Effector memory CD8-positive, alpha-beta T cell (primary cell): ENCODE measurements at regions not wholly inside any gene's neighbourhood (a gene's known extent, or its start where the extent isn't known, plus 50 kb on each side); places are given as distances from the start of the nearest gene placed in this dataset.
"Not testable (repeated sequence)": the region's sequence is repeated elsewhere in the genome, so short reads cannot be mapped to it uniquely, and the experiment has no call there.

Experiments used
- ATAC-seq: fragments of 150-1000 bp; cut with Tn5 transposase; replicated peaks from 2 replicates; pipeline ENCODE4 v1.10.0; 2021; ENCODE audit warnings: mild to moderate bottlenecking, moderate library complexity
- DNase-seq, 3 experiments: peaks; one replicate each; pipeline ENCODE4 v3.0.0; 2021
- H3K27ac Mint-ChIP-seq, 2 donors: one replicate each; pipeline ENCODE4 v1.8.0; 2022; ENCODE audit warnings: mild to moderate bottlenecking in 2 of 2, mixed read lengths in 2 of 2, moderate library complexity in 2 of 2
- H3K27me3 Mint-ChIP-seq, 2 donors: one replicate each; pipeline ENCODE4 v1.8.0; 2022; ENCODE audit warnings: mixed read lengths in 2 of 2
- H3K36me3 Mint-ChIP-seq: one replicate; pipeline ENCODE4 v1.8.0; 2022; ENCODE audit warnings: mild to moderate bottlenecking, moderate library complexity, mixed read lengths; ENCODE audit not compliant: insufficient read depth
- H3K4me1 Mint-ChIP-seq, 2 donors: one replicate each; pipeline ENCODE4 v1.8.0; 2022; ENCODE audit warnings: low read depth in 2 of 2, mixed read lengths in 2 of 2
- H3K4me3 Mint-ChIP-seq, 2 donors: one replicate each; pipeline ENCODE4 v1.8.0; 2022; ENCODE audit warnings: mild to moderate bottlenecking in 2 of 2, mixed read lengths in 2 of 2, moderate library complexity in 2 of 2
- H3K9me3 Mint-ChIP-seq, 2 donors: one replicate each; pipeline ENCODE4 v1.8.0; 2022; ENCODE audit warnings: mixed read lengths in 2 of 2

- Mint-ChIP-seq H3K27ac (no peak overlapping the region), H3K36me3 (peaks cover 18% of the 10 kb centered on the region), H3K4me1 (peaks cover 0 to 2% of the 10 kb centered on the region in 2 donors), H3K4me3 (no peak overlapping the region), H3K27me3 (no peaks in the 10 kb centered on the region), H3K9me3 (no peaks in the 10 kb centered on the region)
- peak; percentile 73 for ATAC-seq
- peak; percentile 74 to 78 (median 77) for DNase-seq
These were observed 77.9 kb upstream of the PWP1 start for GRCh38 chr12:107607464-107608392.

GRCh38 chr12:107608779-107609178, 76.8 kb upstream of the PWP1 start:
- DNase-seq, H3K27me3 Mint-ChIP-seq, H3K9me3 Mint-ChIP-seq, H3K4me3 Mint-ChIP-seq, H3K4me1 Mint-ChIP-seq, ATAC-seq: not testable (repeated sequence)
- Mint-ChIP-seq H3K36me3 (peaks cover 18% of the 10 kb centered on the region), H3K27ac (peak overlapping the region in 1 of 2 donors; percentile 2)

DNA sequence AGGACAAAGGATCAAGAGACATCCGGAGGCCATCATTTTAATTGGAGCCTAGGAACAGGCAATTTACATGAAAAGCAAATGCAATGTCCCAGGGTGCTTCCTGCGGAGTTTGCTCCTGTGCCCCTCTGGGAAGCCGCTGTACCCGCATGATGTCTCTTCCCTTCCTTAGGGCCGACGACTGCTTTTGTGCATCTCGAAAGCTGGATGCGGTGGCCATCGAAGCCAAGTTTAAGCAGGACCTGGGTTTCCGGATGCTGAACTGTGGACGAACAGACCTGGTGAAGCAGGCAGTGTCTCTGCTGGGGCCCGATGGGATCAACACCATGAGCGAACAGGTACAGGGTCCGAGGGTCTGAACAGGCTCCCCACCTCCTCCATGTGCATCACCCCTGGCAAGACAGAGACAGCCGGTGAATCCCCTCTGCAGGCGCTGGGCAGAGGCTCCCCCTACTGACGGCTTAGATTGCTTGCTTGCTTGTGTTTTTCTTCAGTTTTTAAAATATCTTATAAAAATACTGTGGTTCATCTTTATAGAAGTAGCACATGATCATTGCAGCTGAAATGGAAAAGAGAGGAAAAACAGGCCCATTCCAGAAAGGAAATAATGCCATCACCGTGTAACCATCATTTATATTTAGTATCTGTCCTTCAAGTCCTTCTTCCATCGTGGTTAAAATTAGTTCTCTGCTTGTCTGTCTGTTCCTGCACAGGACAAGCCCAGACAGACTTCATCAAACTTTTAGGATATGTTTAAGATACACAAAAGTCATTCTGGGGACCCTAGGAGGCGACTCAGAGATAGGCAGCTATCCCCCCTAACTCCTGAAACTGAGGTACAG, 75.4 kb upstream of the PWP1 start:
- no peaks in the 10 kb centered on the region for H3K9me3 Mint-ChIP-seq
- no peak overlapping the region for H3K27ac Mint-ChIP-seq
- ATAC-seq (no peak), DNase-seq (no peak)
- no peak overlapping the region for H3K4me3 Mint-ChIP-seq
- peaks cover 18% of the 10 kb centered on the region for H3K36me3 Mint-ChIP-seq
- H3K27me3 Mint-ChIP-seq: no peaks in the 10 kb centered on the region
- peaks cover 0 to 2% of the 10 kb centered on the region in 2 donors for H3K4me1 Mint-ChIP-seq

DNA sequence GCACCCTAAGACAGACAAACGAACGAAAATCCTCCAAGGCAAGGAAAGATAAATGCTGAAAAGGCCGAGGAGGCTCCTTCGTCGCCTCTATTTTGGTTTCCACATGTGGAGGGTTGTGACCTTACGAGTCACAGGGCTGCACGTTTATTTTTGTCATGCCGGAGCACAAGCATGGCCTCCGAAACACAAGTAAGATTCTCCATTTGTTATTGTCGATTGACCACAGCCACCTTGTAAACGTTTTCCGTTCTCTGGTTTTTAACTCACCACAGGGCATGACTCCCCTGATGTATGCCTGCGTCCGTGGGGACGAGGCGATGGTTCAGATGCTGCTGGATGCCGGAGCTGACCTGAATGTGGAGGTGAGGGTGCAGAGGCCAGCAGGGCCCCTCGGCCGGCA, 73.1 kb upstream of the PWP1 start:
- no peak overlapping the region for H3K27ac Mint-ChIP-seq
- H3K4me1 Mint-ChIP-seq: no peaks in the 10 kb centered on the region
- ATAC-seq (no peak), DNase-seq (no peak)
- H3K27me3 Mint-ChIP-seq: no peaks in the 10 kb centered on the region
- no peaks in the 10 kb centered on the region for H3K9me3 Mint-ChIP-seq
- H3K4me3 Mint-ChIP-seq: no peak overlapping the region
- H3K36me3 Mint-ChIP-seq: peaks cover 19% of the 10 kb centered on the region

DNA sequence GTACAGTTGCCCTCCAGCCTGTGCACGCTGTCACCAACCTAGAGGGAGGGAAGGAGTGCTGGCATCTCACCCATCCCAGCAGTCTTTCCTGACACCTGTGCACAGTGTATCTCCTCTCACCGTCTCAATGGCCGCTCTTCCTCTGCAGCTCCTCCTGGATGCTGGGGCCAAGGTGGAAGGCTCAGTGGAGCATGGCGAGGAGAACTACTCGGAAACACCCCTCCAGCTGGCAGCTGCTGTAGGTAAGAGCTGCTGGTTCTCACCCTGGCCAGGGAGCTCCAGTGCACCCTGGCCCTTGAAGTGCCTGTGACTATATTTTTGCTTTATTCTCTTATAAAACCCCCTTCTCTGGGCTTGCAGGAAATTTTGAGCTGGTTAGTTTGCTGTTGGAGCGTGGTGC, 68.7 kb upstream of the PWP1 start:
- no peak overlapping the region for H3K27ac Mint-ChIP-seq
- H3K36me3 Mint-ChIP-seq: peaks cover 9% of the 10 kb centered on the region
- DNase-seq (no peak), ATAC-seq (no peak)
- no peaks in the 10 kb centered on the region for H3K9me3 Mint-ChIP-seq
- H3K4me3 Mint-ChIP-seq: no peak overlapping the region
- peaks cover 0 to 3% of the 10 kb centered on the region in 2 donors for H3K4me1 Mint-ChIP-seq
- peaks cover 0 to 7% of the 10 kb centered on the region in 2 donors for H3K27me3 Mint-ChIP-seq

- peaks cover 9% of the 10 kb centered on the region for H3K36me3 Mint-ChIP-seq
These were observed 67.5 kb upstream of the PWP1 start for GRCh38 chr12:107618106-107618505.

DNA sequence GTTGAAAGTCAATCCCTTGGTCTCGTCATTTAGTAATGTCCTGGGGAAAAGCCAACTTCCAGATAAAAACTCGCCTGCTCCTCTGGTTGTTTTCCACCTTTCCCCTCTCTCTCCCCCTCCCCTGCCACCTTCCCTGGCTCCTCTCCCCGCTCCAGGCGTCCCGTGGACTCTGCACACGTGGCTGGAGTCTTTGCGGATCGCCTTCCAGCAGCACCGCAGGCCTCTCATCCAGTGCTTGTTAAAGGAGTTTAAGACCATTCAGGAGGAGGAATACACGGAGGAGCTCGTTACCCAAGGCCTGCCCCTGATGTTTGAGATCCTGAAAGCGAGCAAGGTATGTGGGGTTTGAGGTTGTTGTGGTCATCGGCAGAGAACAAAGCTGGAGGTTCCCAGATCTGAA, 65.8 kb upstream of the PWP1 start:
- no peaks in the 10 kb centered on the region for H3K9me3 Mint-ChIP-seq
- H3K4me3 Mint-ChIP-seq: no peak overlapping the region
- peaks cover 0 to 7% of the 10 kb centered on the region in 2 donors for H3K27me3 Mint-ChIP-seq
- peaks cover 0 to 3% of the 10 kb centered on the region in 2 donors for H3K4me1 Mint-ChIP-seq
- ATAC-seq: no peak
- DNase-seq: no peak
- no peak overlapping the region for H3K27ac Mint-ChIP-seq
- H3K36me3 Mint-ChIP-seq: peaks cover 15% of the 10 kb centered on the region

More at GRCh38 chr12:107618106-107618505, 67.5 kb upstream of the PWP1 start:
- no peaks in the 10 kb centered on the region for H3K9me3 Mint-ChIP-seq
- DNase-seq (no peak), ATAC-seq (no peak)
- peaks cover 0 to 3% of the 10 kb centered on the region in 2 donors for H3K4me1 Mint-ChIP-seq
- peaks cover 0 to 7% of the 10 kb centered on the region in 2 donors for H3K27me3 Mint-ChIP-seq
- H3K4me3 Mint-ChIP-seq: no peak overlapping the region
- H3K27ac Mint-ChIP-seq: no peak overlapping the region

DNA sequence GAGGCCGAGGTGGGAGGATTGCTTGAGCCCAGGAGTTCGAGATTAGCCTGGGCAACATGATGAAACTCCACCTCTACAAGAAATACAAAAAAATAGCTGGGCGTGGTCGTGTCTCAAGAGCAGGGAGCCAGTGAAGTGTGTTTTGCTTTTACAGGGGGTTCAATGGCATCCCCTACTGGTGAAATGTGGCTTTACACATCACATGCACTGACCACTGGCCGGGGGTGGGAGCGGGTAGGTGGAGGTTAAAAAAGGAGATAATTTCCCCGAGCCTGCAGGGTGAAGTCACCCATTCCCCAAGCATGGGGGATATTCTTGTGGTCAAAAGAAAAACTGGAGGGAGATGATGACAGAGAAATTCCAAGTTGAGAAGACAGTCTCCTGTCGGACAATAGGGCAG, 63.6 kb upstream of the PWP1 start:
- H3K36me3 Mint-ChIP-seq: peaks cover 15% of the 10 kb centered on the region
- DNase-seq (no peak), ATAC-seq (no peak)
- H3K4me1 Mint-ChIP-seq: peaks cover 0 to 3% of the 10 kb centered on the region in 2 donors
- no peak overlapping the region for H3K27ac Mint-ChIP-seq
- H3K4me3 Mint-ChIP-seq: no peak overlapping the region
- peaks cover 6 to 7% of the 10 kb centered on the region in 2 donors for H3K27me3 Mint-ChIP-seq
- H3K9me3 Mint-ChIP-seq: peaks cover 0 to 4% of the 10 kb centered on the region in 2 donors

DNA sequence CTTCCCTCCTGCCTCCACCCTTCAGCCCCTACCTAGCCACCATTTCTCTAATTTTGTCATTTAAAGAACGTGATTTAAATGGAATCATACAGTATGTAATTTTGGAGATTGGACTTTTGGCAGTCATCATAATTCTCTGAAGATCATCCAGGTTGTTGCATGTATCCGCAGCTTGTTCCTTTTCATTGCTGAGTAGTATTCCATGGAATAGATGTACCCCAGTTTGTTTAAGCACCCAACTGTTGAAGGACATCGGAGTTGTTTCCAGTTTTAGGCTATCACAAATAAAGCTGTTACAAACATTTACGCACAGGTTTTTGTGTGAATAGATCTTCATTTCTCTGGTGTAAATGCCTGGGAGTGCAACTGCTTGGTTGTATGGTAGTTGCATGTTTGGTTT, 61.1 kb upstream of the PWP1 start:
- Mint-ChIP-seq H3K4me3 (no peak overlapping the region), H3K9me3 (peaks cover 0 to 4% of the 10 kb centered on the region in 2 donors), H3K27me3 (peaks cover 6 to 7% of the 10 kb centered on the region in 2 donors), H3K27ac (no peak overlapping the region), H3K4me1 (peaks cover 0 to 3% of the 10 kb centered on the region in 2 donors), H3K36me3 (peaks cover 12% of the 10 kb centered on the region)
- DNase-seq (no peak), ATAC-seq (no peak)

GRCh38 chr12:107631715-107632114, 53.9 kb upstream of the PWP1 start:
- Mint-ChIP-seq H3K27me3 (peaks cover 0 to 5% of the 10 kb centered on the region in 2 donors), H3K36me3 (peaks cover 6% of the 10 kb centered on the region), H3K4me3 (no peak overlapping the region), H3K9me3 (no peaks in the 10 kb centered on the region), H3K4me1 (no peaks in the 10 kb centered on the region), H3K27ac (no peak overlapping the region)
- DNase-seq: no peak
- no peak for ATAC-seq

DNA sequence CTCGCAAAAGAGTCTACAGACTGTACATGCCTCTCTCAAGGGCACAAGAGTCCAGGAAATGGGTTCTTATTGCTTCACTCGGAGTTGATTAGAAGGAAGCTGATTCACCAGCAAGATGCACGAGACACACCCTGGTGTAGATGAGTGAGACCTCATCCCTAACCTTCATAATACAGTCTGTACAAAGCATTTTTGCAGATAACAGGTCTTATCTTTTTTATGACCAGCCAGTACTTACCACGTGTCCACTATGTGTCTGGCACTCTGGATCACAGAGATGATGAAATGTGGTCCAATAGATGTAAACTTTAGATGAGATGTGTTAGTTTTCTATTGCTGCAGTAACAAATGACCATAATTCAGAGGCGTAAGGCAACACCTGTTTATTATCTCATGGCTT, 53.4 kb upstream of the PWP1 start:
- Mint-ChIP-seq H3K4me1 (no peaks in the 10 kb centered on the region), H3K4me3 (no peak overlapping the region), H3K36me3 (peaks cover 4% of the 10 kb centered on the region), H3K9me3 (no peaks in the 10 kb centered on the region), H3K27me3 (peaks cover 0 to 5% of the 10 kb centered on the region in 2 donors), H3K27ac (no peak overlapping the region)
- ATAC-seq (no peak), DNase-seq (no peak)

DNA sequence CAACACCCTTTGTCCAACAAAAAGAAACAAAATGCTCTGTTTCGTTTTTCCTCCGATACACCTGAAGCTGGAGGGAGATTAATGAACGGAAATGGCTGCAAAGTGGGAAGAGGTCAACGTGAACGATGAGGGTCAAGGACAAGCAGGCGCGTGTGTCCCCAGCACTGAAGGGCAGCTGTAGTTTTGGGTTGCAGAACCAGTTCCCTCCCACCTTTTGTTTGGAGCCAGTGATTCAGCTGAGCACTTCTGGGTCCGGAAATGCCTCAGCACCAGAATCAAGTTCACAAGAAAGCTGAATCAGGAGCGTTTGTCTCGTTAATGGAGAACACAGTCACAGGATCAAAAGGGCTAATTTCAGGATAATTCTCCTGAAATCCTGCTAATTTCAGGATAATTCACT, 51.1 kb upstream of the PWP1 start:
- Mint-ChIP-seq H3K27ac (no peak overlapping the region), H3K27me3 (peaks cover 0 to 5% of the 10 kb centered on the region in 2 donors), H3K36me3 (no peaks in the 10 kb centered on the region), H3K4me1 (no peaks in the 10 kb centered on the region), H3K9me3 (no peaks in the 10 kb centered on the region), H3K4me3 (no peak overlapping the region)
- DNase-seq (no peak), ATAC-seq (no peak)

DNA sequence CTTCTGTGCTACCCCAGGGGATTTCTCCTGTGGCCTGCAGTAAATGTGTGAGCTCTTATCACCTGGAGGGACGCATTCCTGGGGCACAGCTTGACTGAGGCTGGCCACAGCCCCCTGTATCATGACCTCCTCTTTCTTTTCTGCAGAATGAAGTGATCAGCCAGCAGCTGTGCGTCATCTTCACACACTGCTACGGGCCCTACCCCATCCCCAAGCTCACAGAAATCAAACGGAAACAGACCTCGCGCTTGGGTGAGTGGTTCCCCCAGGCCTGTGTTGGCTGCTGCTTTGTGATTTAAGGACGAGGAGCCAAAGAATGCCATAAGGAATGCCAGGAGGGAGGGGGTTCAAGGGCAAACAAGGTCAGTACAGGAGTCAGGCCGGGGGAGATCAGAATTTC, 50.5 kb upstream of the PWP1 start:
- DNase-seq: no peak
- H3K9me3 Mint-ChIP-seq: no peaks in the 10 kb centered on the region
- ATAC-seq: no peak
- H3K27me3 Mint-ChIP-seq: peaks cover 0 to 5% of the 10 kb centered on the region in 2 donors
- H3K36me3 Mint-ChIP-seq: peaks cover 3% of the 10 kb centered on the region
- no peak overlapping the region for H3K4me3 Mint-ChIP-seq
- no peaks in the 10 kb centered on the region for H3K4me1 Mint-ChIP-seq
- no peak overlapping the region for H3K27ac Mint-ChIP-seq
